GF-D8 (cell line): ENCODE measurements at regions not wholly inside any gene's neighbourhood (a gene's known extent, or its start where the extent isn't known, plus 50 kb on each side); places are given as distances from the start of the nearest gene placed in this dataset.

Source experiments
- DNase-seq: peaks from one replicate; lab custom pipeline; 2025; lab: John Stamatoyannopoulos, UW

DNA sequence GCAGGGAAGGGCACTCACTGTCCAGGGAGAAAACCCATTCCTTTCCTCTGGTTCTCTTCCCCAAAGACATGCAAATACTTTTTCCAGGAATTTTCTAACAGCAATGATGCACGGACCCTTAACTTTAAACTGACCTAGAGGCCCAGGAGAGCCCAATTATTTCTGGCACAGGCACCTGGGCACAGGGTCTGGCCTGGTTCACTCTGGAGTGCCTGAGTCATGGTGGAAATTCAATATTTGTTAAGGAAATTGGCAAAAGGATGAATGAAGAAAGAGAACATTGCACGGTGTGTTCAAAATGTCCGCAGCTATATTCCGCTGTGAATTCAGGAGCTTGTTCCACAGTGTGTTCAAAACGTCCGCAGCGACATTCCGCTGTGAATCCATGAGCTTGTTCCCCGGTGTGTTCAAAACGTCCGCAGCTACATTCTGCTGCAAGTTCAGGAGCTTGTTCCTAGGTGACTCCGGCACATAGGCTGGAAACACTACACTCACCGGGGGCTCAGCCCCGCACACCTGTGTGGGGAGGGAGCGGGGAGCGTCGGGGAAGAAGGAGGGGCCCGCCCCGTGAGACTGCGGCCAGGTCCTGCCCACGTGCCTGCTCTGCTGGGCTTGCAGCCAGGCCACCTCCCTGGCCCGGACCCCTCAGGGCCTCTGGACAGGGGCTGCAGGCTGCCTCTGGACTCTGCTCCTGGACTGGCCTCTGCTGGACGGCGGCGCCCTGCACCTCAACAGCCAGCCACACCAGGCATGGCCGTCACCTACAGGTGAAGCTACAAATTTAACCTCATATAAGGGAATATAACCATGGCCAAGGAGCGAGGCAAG lies 72.0 kb upstream of the FAM20C start:
- no peak for DNase-seq

DNA sequence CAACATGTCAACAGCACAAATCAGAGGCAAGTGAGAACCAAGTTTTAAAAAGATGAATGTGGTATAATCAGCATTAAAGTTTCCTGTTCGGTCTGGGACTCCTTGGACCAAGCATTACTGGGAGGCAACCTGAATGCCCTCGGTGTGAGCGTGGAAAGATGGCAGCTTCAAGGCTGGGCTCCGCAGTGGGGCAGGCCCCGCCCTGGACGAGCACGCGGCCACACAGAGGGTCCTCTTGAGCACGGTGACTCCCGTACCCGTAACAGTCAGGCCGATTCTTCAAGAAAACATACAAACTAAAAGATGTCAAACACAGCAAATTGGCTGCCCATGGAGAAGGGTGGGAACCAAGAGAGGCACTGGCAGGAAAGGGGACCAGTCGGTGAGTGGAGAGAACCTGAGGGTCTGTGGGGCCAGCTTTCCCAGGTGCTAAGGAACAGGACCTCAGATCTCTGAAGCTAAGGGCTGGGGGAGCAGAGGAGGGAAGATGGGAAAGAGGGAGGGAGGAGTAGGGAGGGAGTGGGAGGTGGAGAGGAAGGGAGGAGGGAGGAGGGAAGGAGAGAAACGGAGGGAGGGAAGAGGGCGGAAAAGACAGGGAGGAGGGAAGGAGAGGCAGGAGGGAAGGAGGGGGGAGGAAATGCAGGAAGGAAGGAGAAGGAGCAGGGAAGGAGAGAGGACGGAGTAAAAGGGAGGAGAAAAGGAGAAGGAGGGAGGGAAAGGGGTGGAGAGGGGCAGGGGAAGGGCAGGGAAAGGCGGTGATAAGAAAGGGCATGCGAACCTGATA lies 71.2 kb upstream of the FAM20C start:
- no peak for DNase-seq

- DNase-seq: no peak
Measured at GRCh38 chr7:123237-123636, 69.1 kb upstream of the FAM20C start.

DNA sequence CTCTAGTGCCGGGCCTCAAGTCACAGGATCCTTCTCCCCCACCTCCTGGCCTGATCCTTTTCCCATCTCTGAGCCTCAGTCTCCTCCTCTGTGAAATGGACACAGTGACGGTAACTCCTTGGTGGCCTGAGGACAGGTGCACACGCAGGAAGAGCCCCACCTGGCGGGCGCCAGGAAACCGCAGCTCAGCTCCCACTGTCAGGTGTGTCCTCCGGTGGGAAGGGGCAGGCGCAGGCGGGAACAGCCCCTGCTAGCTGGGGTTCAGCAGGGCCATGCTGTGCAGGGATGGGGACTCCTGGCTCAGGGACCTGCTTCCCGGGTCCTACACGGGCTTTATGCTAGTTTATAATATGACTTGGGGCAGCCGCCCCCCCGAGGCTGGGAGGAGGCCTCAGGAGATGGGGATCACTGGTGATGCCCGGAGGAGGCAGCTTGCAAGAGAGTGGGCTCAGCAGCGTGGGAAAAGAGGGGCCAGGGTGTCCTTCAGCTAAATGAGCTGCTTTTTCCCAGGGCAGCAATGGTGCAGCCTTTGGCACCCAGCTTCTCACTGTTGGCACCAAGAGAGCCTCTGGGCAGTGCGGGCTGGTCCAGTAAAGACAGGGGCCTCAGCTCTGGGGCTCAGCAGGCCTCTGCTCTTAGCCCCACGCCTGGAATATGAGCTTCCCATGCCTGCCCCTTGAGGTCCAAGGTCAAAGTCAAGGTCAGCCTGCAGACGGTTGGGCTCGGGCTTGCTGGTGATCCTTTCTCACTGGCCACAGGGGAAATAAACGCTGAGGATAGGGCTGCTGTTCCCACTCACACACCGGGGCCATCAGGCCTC lies 68.0 kb upstream of the FAM20C start:
- no peak for DNase-seq

- DNase-seq: no peak
Measured at GRCh38 chr7:125061-125475, 67.3 kb upstream of the FAM20C start.

- DNase-seq: no peak
Measured at GRCh38 chr7:125661-126060, 66.7 kb upstream of the FAM20C start.

GRCh38 chr7:126368-126767 lies 66.0 kb upstream of the FAM20C start:
- no peak for DNase-seq

DNA sequence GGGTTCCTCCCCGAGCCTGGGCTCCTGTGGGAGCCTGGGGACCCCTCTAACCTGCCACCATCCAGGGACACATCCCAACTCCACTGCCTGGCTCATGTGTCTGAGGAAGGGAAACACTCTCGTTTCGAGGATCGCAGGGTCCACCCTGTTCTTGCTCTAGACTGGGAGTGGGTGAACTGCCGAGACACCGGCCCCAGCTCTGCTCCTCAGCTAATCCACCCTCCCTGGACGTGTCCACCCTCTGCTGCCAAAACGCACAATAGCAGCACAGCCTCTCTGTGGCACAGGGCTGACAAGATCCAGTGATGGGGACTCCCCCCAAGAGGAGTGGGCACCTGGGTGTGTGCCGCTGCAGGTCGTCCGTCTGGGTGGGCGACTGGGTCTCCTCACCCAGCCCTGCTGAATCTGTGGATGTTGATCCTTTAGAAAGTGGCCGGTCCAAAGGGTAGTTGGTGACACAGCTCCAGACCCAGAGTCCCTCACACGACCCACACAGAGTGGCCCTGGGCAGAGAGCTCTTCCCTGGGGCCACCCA lies 65.2 kb upstream of the FAM20C start:
- DNase-seq: no peak

DNA sequence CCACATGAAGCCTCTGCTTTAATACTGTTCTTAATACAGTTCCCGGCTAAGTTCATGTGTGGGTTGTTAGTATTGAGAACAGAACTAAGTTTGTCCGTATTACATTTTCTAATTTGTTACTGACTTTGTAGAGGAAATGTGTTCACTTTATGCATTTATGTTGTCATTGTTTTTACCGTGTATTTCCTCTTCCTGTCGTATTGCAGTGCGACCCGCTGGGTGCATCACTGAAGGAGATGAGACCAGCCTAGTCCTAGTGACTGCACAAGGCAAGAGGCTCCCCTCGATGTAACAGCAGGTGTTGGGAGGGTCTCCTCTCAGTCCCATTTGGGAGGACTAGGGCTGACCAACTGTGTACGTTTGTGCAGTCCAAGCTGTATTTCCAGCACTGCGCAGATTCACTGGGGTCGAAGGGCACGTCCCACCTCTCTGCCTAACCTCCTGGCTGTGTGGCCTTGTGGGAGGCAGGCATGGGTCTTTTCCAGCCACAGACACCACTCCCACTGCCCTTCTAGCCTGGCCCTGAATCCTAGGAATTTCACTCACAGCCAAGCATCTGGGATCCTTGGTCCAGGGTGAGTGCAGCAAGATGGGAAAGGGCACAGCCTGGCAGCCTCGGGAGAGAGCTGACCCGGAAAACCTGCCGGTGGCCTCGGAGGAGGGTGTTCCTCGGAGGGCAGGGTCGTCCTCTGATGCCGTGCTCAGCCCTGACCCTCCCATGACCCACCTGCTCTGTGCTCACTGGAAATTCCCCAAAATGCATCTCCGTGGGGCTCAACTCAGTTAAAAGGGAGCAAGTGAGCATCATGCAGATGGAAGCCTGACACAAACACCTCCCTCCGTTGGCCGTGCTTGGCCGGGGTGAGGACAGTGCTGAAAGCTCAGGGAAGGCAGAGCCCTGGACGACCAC lies 63.9 kb upstream of the FAM20C start:
- no peak for DNase-seq

DNA sequence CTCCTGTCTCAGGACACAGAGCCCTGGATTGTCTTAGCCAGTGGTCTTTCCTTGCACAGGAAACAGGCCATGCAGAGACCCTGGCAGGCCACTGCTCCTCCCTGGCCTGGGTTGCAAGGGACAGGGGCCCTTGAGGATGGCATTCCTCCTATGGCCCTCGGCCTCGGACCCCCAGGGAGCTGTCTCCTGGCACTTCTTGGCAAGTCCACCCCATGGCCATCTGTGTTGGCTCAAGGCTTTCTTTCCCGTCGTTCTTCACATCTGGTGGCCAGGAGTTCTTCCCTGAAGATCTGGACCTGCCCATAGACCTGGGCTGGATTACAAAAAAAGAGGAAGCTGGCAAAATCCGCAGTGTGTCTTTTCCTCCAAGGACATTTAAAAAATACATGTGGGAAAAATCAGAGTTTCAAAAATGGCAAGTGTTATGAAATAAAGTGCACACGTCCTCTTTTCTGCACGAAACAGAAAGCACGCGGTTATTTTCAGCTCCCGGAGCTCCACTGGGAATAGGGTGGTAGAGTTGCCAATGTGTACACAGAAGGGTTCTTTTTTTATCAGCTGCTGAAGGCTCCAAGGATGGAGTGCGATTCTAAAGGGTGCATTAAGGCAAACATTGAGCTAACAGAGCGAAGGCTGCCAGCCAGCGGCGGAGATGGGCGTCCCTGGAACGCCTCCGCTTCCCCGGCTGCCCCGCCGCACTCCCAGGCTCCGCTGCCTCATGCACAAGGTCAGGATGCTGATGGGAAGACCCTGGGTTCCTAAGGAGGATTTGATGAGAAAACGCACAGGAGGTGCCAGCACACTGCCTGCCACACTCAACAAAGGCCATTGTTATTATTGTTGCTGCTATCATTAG lies 62.8 kb upstream of the FAM20C start:
- no peak for DNase-seq

DNA sequence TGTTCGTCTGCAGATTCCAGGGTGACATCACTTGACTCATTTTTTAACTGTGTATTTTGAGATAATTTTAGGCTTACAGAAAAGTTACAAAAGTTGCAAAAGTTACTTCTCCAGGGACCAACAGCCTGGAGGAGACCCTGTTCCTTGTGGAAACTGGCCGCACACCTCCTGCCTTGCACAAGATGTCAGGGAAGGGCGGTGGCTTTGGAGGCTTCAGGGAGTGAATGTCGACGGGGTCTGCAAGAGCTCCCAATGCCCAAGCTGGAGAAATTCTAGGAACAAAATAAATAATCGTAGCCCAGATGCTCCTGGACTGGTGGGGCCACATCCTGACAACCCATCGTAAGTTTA lies 62.2 kb upstream of the FAM20C start:
- DNase-seq: no peak

GRCh38 chr7:130875-131780 lies 61.2 kb upstream of the FAM20C start:
- DNase-seq: no peak

DNA sequence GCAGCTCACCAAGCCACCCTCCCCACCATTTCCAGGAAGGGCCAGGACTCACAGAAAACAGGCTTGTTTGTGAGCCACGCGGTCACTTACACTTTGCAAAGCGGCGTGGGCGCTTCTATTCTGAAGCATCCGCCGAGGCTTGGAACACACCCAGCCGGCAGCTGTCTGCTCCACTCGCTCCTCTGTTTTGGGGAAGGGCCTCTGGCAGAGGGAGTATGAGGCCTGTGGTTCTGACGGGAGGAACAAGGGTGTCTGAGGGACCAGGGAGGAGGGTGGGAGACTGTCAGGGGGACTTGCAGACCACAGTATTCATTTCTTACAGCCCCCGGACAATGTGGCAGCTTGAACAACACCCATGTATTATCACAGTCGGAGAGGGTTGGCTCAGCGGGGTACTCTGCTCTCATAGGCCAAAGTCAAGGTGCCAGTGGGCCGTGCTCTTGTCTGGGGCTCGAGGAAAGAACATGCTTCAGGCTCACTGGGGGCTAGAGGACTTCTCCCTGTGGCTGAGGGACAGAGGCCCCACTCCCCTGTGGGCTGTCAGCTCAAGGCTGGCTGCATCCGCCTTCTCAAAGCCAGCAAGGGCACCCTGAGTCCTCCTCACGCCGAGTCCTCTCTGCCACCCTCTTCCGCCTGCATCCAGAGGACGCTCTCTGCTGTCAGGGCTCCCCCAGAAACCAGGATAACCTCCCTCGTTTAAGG lies 60.4 kb upstream of the FAM20C start:
- DNase-seq: no peak

- no peak for DNase-seq
Measured at GRCh38 chr7:132899-133298, 59.5 kb upstream of the FAM20C start.

GRCh38 chr7:133470-133869 lies 58.9 kb upstream of the FAM20C start:
- DNase-seq: no peak

DNA sequence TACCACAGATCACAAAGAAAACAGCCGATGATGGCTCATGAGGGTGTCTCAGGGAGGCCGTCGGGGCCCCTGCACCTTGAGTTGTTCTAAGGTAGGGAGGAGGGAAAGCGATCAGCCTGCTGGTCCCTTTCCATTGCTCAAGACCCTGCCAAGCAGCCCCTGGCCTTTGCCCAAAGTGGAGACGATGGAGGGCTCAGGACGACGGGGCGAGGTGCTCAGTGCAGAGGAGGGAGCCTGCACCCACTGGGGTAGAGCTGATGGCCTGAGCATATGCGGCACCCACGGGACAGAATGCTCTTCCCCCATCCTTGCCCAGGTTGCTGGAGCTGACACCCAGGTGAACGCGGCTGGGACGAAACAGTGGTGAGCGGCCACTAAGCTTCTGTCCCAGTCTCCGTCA lies 58.3 kb upstream of the FAM20C start:
- no peak for DNase-seq

DNA sequence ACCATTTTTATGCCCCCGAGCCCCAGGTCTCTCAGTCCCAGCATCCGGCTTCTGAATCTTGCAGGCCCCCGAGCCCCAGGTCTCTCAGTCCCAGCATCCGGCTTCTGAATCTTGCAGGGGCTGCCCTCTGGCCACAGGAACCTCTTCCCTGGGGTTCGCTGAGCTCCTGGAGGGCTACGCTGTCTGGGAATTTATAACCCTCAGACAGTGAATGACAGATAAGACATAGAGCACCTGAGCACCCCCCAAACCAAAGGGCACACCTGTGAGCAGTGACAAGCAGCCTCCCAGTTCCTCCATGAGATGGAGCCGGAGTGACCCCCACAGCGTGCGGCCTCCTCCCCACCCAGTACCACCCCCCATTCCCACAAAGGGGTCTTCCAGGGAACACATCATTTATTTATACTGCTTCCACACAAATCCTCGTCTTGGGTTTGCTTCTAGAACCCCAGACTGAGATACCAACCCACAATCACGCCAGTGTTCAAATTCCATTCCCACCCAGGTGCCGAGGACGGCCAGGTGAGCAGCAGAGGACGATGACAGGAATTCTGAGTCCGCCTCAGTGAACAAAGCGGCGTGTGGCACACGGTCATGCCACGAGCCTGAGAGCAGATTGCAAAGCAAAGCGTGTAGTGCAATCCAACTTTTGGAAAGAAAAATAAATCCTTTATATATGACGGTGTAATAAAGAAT lies 57.7 kb upstream of the FAM20C start:
- DNase-seq: no peak

- no peak for DNase-seq
Measured at GRCh38 chr7:135257-135653, 57.1 kb upstream of the FAM20C start.
